GM19438 (cell line): ENCODE measurements at regions not wholly inside any gene's neighbourhood (a gene's known extent, or its start where the extent isn't known, plus 50 kb on each side); places are given as distances from the start of the nearest gene placed in this dataset.
"Not testable (repeated sequence)": the region's sequence is repeated elsewhere in the genome, so short reads cannot be mapped to it uniquely, and the experiment has no call there.

Experiments
- ATAC-seq: cut with Tn5 transposase; IDR thresholded peaks from one replicate; pipeline ENCODE4 v1.9.1; 2021; ENCODE audit warnings: low read depth; ENCODE audit not compliant: unreplicated experiment

GRCh38 chrX:1021314-1021993, 191.0 kb downstream of the CRLF2 start:
- not testable (repeated sequence) for ATAC-seq

- no peak for ATAC-seq
These were observed 191.7 kb downstream of the CRLF2 start for GRCh38 chrX:1020634-1021166.

DNA sequence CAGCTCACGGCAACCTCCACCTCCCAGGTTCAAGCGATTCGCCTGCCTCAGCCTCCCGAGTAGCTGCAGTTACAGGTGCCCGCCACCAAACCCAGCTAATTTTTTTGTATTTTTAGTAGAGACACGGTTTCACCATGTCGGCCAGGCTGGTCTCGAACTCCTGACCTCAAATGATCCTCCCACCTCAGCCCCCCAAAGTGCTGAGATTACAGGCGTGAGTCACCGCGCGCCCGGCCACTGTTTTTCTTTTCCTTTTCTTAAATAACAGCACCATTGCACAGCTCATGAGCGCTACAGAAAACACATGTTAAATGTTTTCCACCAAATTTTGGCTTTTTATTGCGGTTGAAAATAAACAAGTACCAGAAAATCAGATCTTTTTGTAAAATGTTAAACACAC, 195.5 kb downstream of the CRLF2 start:
- not testable (repeated sequence) for ATAC-seq

- not testable (repeated sequence) for ATAC-seq
These were observed 196.2 kb downstream of the CRLF2 start for GRCh38 chrX:1016281-1016680.

- no peak for ATAC-seq
These were observed 199.7 kb downstream of the CRLF2 start for GRCh38 chrX:1012678-1013300.

DNA sequence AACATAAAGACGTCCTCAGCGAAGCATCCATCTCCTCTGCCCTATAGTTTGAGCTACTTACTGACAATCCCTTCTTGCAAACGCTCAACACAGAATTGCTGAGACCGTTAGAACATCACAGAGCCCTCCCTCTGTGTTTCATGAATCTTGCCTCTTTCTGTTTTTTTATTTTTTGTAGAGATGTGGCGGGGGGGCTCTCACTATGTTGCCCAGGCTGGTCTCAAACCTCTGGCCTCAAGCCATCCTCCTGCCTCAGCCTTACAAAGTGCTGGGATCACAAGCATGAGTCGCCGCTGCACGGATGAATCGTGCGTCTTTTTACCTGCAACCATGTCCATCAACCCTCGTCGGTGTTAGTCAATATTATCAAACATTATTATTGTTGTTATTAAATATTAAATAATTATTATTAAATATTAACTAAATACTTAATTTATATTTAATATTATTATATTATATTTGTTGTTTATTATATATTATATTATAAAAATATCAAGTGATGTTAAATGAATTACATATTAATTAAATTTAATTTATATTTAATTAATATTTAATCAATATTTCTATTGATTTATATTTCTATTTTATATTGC, 200.7 kb downstream of the CRLF2 start:
- no peak for ATAC-seq

GRCh38 chrX:1009771-1010170, 202.7 kb downstream of the CRLF2 start:
- ATAC-seq = no peak

- ATAC-seq = no peak
These were observed 206.2 kb downstream of the CRLF2 start for GRCh38 chrX:1006156-1006730.

DNA sequence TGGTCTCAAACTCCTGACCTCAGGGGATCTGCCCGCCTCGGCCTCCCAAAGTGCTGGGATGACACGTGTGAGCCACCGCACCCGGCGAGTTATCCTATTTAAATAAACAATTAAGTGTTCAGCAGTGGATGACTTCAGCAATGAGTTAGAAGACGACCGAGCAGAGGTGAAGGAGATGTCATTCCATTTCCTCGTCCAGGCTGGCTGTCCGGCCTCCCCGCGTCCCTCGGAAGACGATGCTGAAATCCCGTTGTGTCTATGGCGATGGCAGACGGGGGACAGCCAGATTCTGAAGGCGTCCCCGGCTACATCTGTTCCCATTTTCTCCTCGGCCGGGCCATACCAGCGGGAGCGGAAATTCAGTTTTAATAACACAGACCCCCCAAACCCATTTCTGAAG, 209.8 kb downstream of the CRLF2 start:
- ATAC-seq = no peak

DNA sequence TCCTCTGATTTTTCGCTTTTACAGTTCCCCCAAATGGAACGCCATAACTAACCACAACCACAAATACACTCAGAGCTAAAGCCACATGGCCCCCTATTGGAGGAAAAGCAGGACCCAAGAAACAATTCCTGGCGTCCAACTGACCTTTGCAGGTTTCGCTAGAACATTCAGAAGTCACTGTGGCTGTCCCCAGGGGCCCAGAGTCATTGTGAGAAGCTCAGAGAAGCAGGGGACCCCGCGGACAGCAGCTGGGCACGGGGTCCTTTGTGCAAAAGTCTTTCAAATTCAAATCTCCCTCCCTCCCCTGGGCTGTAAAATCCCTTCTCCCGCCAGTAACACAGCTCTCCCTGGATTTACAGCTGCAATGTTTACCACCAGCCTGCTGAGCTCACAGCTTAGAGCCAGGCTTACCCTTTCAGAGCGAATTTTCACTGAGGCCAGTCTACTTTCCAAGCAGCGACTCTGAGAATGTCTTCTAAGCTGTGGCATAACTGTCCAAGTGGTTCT, 214.8 kb downstream of the CRLF2 start:
- ATAC-seq = peak; percentile 67

- ATAC-seq = no peak
These were observed 217.7 kb downstream of the CRLF2 start for GRCh38 chrX:994780-995179.

DNA sequence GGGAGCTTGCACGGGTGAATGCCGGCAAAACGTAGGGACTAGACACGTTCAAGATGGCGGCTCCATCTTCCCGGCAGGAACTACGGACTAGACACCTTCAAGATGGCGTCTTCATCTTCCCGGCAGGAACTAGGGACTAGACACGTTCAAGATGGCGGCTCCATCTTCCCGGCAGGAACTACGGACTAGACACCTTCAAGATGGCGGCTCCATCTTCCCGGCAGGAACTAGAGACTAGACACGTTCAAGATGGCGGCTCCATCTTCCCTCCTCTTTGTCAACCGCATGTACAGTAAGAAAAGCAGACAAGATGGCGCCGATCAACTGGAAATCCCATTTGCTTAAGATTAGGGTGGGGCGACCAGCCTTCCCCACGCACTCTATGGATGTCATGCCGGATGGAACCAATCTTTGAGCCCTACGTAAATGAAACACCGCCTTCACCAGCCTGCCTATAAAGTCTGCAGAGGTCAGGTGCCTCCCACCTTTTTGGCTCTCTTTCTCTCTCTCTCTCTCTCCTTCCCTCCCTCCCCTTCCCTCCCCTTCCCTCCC, 222.4 kb downstream of the CRLF2 start:
- ATAC-seq = peak; percentile 96

- not testable (repeated sequence) for ATAC-seq
These were observed 223.9 kb downstream of the CRLF2 start for GRCh38 chrX:988530-988929.

DNA sequence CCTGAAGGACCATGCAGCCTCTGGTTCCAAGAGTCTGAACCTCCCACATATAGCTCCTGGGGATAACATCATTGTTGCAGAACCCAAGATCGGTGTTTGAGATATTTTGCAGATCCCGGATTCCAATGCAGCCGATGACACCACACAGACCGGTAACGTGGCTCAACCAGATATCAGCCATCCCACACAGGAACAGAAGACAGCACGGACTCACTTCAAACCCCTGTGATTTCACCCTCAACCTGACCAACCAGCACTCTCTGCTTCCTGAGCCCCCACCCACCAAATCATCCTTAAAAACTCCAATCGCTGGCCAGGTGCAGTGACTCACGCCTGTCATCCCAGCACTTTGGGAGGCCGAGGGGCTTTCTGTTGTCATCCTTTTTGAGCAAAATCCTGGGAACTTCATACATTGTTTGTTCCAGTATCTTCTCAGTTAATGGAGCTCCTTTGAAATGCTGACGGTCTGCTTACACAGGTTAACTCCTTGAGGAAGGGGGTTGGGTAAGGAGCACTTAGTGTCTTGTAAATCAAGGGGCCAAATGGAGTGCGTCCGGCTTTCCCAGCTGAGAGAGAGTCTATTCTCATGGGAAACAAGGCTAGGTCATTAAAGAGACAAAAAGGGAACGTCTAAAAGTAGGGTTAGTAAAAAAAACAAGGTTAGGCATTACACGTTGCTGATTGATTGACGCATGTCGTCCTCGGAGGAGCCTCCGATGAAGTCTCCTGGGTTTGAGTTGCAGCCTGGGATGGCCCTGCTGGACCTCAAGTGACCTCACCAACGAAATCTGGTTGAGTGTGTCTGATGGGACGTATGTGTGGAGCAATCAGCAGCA, 230.4 kb downstream of the CRLF2 start:
- ATAC-seq = no peak

- no peak for ATAC-seq
These were observed 231.7 kb downstream of the CRLF2 start for GRCh38 chrX:980587-981235.

DNA sequence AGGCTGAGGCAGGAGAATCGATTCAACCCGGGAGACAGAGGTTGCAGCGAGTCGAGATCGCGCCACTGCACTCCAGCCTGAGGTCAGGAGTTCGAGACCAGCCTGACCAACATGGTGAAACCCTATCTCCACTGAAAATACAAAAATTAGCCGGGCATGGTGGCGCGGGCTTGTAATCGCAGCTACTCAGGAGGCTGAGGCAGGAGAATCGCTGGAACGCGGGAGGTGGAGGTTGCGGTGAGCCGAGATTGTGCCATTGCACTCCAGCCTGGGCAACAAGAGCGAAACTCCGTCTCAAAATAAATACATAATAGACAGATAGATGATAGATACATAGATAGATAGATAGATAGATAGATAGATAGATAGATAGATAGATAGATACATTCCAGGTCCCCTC, 233.3 kb downstream of the CRLF2 start:
- ATAC-seq = not testable (repeated sequence)

DNA sequence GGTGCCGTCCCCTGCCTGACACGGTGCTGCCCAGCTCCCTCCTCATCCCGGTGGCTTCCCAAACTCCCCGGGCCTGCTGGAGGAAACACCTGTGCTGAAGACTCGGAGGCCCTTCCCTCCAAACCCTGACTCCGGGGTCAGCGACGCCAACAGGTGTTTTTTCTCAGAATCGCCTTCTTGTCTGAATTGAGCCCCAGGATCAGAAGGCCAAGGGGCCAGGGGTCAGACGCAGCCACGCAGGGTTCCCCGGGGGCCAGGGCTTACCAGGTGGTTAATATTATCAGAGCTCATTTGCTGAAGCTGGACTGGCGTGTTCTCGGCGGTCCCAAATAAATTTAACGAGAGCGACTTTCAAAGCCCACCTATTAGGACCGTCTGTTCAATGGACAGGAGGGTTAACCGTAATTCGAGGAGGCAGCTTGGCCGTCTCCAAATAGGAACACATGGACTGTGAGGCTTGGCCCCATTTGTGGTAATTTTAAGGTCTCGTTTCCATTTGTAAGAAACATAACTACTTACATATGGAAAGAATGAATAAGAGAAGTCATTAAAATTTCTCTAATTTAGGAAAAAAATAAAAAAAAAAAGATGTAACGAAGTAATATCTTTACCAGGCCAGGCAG, 239.3 kb downstream of the CRLF2 start:
- ATAC-seq = no peak

GRCh38 chrX:968148-968965, 244.1 kb downstream of the CRLF2 start:
- no peak for ATAC-seq
